H1 (cell line): ENCODE measurements at regions not wholly inside any gene's neighbourhood (a gene's known extent, or its start where the extent isn't known, plus 50 kb on each side); places are given as distances from the start of the nearest gene placed in this dataset.

Source experiments
- CTCF ChIA-PET: fragments of 300-600 bp; sonication (Branson Sonifier 250); formaldehyde crosslinking; loops from one replicate; lab custom pipeline; 2021; ENCODE audit not compliant: partially characterized antibody; lab: Charles Lee
- POLR2A ChIA-PET: fragments of 300-600 bp; sonication (Branson Sonifier 250); formaldehyde crosslinking; loops from one replicate; lab custom pipeline; 2021; ENCODE audit warnings: inconsistent platforms; ENCODE audit not compliant: partially characterized antibody; lab: Charles Lee
- DNase-seq, 2 experiments: peaks; one replicate each; pipeline versions ENCODE4 v3.0.0 to v3.0.0-alpha.2; 2010 to 2022; ENCODE audit warnings: low spot score in 2 of 2, low read depth in 1 of 2, mixed read lengths in 1 of 2
- FAIRE-seq: peaks from 2 replicates; lab custom pipeline; 2011; peaks lifted over from hg19 to GRCh38; lab: Jason Lieb, UNC
- H2AFZ ChIP-seq: 2 replicates; pipeline ENCODE4 v1.8.1; 2012; ENCODE audit warnings: low read length, inconsistent platforms
- H2AK5ac ChIP-seq: 2 replicates; pipeline ENCODE4 v1.6.1; 2013; ENCODE audit warnings: low read depth, low read length
- H2BK120ac ChIP-seq: replicated peaks from 2 replicates; pipeline ENCODE3; 2013; ENCODE audit warnings: low read depth, low read length, inconsistent platforms
- H2BK12ac ChIP-seq: 2 replicates; pipeline ENCODE4 v1.6.1; 2013; ENCODE audit warnings: low read depth, low read length
- H2BK15ac ChIP-seq: 2 replicates; pipeline ENCODE4 v1.6.1; 2013; ENCODE audit warnings: low read length
- H2BK20ac ChIP-seq: 2 replicates; pipeline ENCODE4 v1.6.1; 2013; ENCODE audit warnings: low read length
- H2BK5ac ChIP-seq: 2 replicates; pipeline ENCODE4 v1.6.1; 2013; ENCODE audit warnings: low read depth, low read length
- H3K14ac ChIP-seq: 2 replicates; pipeline ENCODE4 v1.6.1; 2013; ENCODE audit warnings: inconsistent platforms; ENCODE audit not compliant: insufficient read length
- H3K18ac ChIP-seq: 2 replicates; pipeline ENCODE4 v1.6.1; 2013; ENCODE audit warnings: low read length; ENCODE audit errors: extremely low read depth
- H3K23ac ChIP-seq: 2 replicates; pipeline ENCODE4 v1.6.1; 2013; ENCODE audit warnings: inconsistent platforms; ENCODE audit not compliant: insufficient read length
- H3K23me2 ChIP-seq: 2 replicates; pipeline ENCODE4 v1.6.1; 2013; ENCODE audit warnings: low read depth, low read length
- H3K27ac ChIP-seq: 2 replicates; pipeline ENCODE4 v1.6.1; 2011; ENCODE audit warnings: low read depth, low read length, inconsistent platforms
- H3K27me3 ChIP-seq, 4 experiments: replicated peaks in 1 of 4; 1 replicate in 1 of 4; 2 replicates in 3 of 4; pipeline versions ENCODE4 v1.6.1 to v1.8.1; 2011 to 2013; ENCODE audit warnings: low read length in 3 of 4, mild to moderate bottlenecking in 3 of 4, inconsistent platforms in 2 of 4, mixed read lengths in 2 of 4, moderate library complexity in 1 of 4; ENCODE audit not compliant: control insufficient read depth in 3 of 4, insufficient read depth in 3 of 4; ENCODE audit errors: extremely low read depth in 1 of 4
- H3K36me3 ChIP-seq, 4 experiments: 2 replicates each; pipeline versions ENCODE4 v1.6.1 to v1.8.1; 2011 to 2013; ENCODE audit warnings: mild to moderate bottlenecking in 4 of 4, low read length in 3 of 4, moderate library complexity in 2 of 4, control low read depth in 1 of 4, inconsistent platforms in 1 of 4; ENCODE audit not compliant: insufficient read depth in 4 of 4, control insufficient read depth in 2 of 4
- H3K4ac ChIP-seq: replicated peaks from 2 replicates; pipeline ENCODE3; 2013; ENCODE audit warnings: low read length, low read depth, mixed read lengths, inconsistent platforms; ENCODE audit not compliant: insufficient read length
- H3K4me1 ChIP-seq, 4 experiments: replicated peaks in 1 of 4; 1 replicate in 1 of 4; 2 replicates in 3 of 4; pipeline versions ENCODE4 v1.6.1 to v1.8.1; 2011 to 2013; ENCODE audit warnings: low read length in 3 of 4, inconsistent platforms in 2 of 4, mixed read lengths in 1 of 4; ENCODE audit not compliant: insufficient read depth in 4 of 4, control insufficient read depth in 3 of 4
- H3K4me2 ChIP-seq, 2 experiments: 2 replicates each; pipeline versions ENCODE4 v1.6.1 to v1.8.1; 2011 to 2013; ENCODE audit warnings: low read depth in 2 of 2, low read length in 2 of 2, control low read depth in 1 of 2, inconsistent platforms in 1 of 2, mild to moderate bottlenecking in 1 of 2; ENCODE audit not compliant: insufficient read depth in 1 of 2
- H3K4me3 ChIP-seq, 4 experiments: fragments of 200-600, 300-600 bp in 1 of 4; sonication (generic), shearing (Covaris generic), sonication (Bioruptor Twin) in 1 of 4; 2 replicates each; pipeline versions ENCODE4 v1.5.1 to v1.8.1; 2011 to 2016; ENCODE audit warnings: low read length in 4 of 4, low read depth in 3 of 4, control low read depth in 2 of 4, inconsistent platforms in 2 of 4, mild to moderate bottlenecking in 2 of 4, mixed read lengths in 1 of 4, moderate library complexity in 1 of 4; ENCODE audit not compliant: insufficient read depth in 2 of 4; ENCODE audit errors: extremely low read depth in 1 of 4
- H3K56ac ChIP-seq: replicated peaks from 2 replicates; pipeline ENCODE3; 2013; ENCODE audit warnings: low read depth, mild to moderate bottlenecking, mixed read lengths, low read length, inconsistent platforms; ENCODE audit not compliant: insufficient read length
- H3K79me1 ChIP-seq: 2 replicates; pipeline ENCODE4 v1.6.1; 2013; ENCODE audit warnings: low read depth, low read length, control low read depth
- H3K79me2 ChIP-seq, 2 experiments: 2 replicates each; pipeline versions ENCODE4 v1.6.1 to v1.8.1; 2012 to 2013; ENCODE audit warnings: low read length in 2 of 2, mild to moderate bottlenecking in 2 of 2, inconsistent platforms in 1 of 2; ENCODE audit not compliant: insufficient read depth in 2 of 2, control insufficient read depth in 1 of 2
- H3K9ac ChIP-seq, 4 experiments: replicated peaks in 1 of 4; 1 replicate in 1 of 4; 2 replicates in 3 of 4; pipeline versions ENCODE4 v1.6.1 to v1.8.1; 2011 to 2013; ENCODE audit warnings: low read depth in 3 of 4, low read length in 3 of 4, control low read depth in 2 of 4, mild to moderate bottlenecking in 2 of 4, moderate library complexity in 2 of 4, inconsistent platforms in 1 of 4; ENCODE audit errors: extremely low read depth in 1 of 4
- H3K9me3 ChIP-seq, 2 experiments: 2 replicates each; pipeline versions ENCODE4 v1.6.1 to v1.8.1; 2012 to 2013; ENCODE audit warnings: mild to moderate bottlenecking in 2 of 2, moderate library complexity in 2 of 2, control low read depth in 1 of 2, inconsistent platforms in 1 of 2, low read depth in 1 of 2, low read length in 1 of 2, mixed read lengths in 1 of 2; ENCODE audit not compliant: insufficient read depth in 2 of 2
- H4K20me1 ChIP-seq, 2 experiments: replicated peaks in 1 of 2; 2 replicates each; pipeline versions ENCODE3 to v1.8.1; 2011 to 2013; ENCODE audit warnings: inconsistent platforms in 2 of 2, low read length in 2 of 2, mild to moderate bottlenecking in 1 of 2; ENCODE audit not compliant: insufficient read depth in 2 of 2, control insufficient read depth in 1 of 2
- H4K5ac ChIP-seq: 2 replicates; pipeline ENCODE4 v1.6.1; 2013; ENCODE audit warnings: low read length, low read depth, mixed read lengths, inconsistent platforms; ENCODE audit not compliant: insufficient read length
- H4K8ac ChIP-seq: 2 replicates; pipeline ENCODE4 v1.8.0; 2013; ENCODE audit warnings: mild to moderate bottlenecking, moderate library complexity, low read length, inconsistent platforms; ENCODE audit not compliant: insufficient read depth; ENCODE audit errors: extremely low read depth
- H4K91ac ChIP-seq: replicated peaks from 2 replicates; pipeline ENCODE3; 2013; ENCODE audit warnings: low read length, mixed read lengths, inconsistent platforms; ENCODE audit not compliant: insufficient read length
- ATF3 ChIP-seq: IDR thresholded peaks from 2 replicates; pipeline ENCODE4 v1.6.1; 2011; ENCODE audit warnings: low read depth, mild to moderate bottlenecking, low read length; ENCODE audit not compliant: insufficient read depth
- BCL11A ChIP-seq, 2 experiments: IDR thresholded peaks; one replicate each; pipeline ENCODE4 v1.6.1; 2011; ENCODE audit warnings: low read depth in 2 of 2, low read length in 2 of 2, mild to moderate bottlenecking in 2 of 2
- CREB1 ChIP-seq: IDR thresholded peaks from 2 replicates; pipeline ENCODE4 v1.6.1; 2012; ENCODE audit warnings: inconsistent platforms
- KDM1A ChIP-seq: fragments of 200-600, 300-600 bp; sonication (generic); IDR thresholded peaks from 2 replicates; pipeline ENCODE4 v1.7.1; 2016; ENCODE audit warnings: mild to moderate bottlenecking, low read length, borderline replicate concordance
- NANOG ChIP-seq: IDR thresholded peaks from 2 replicates; pipeline ENCODE4 v1.6.1; 2011; ENCODE audit warnings: low read length, low read depth, mild to moderate bottlenecking, inconsistent platforms; ENCODE audit not compliant: insufficient read depth, poor library complexity, severe bottlenecking
- POLR2A ChIP-seq, 2 experiments: IDR thresholded peaks; 1 replicate in 1 of 2; 2 replicates in 1 of 2; pipeline ENCODE4 v1.6.1; 2011; ENCODE audit warnings: low read depth in 2 of 2, low read length in 2 of 2, mild to moderate bottlenecking in 2 of 2; ENCODE audit errors: control extremely low read depth in 1 of 2
- RAD21 ChIP-seq, 2 experiments: IDR thresholded peaks in 1 of 2; conservative IDR thresholded peaks in 1 of 2; 2 replicates each; pipeline ENCODE4 v1.6.1; 2011; ENCODE audit warnings: low read depth in 2 of 2, low read length in 2 of 2, improper control_type of control experiment in 1 of 2, inconsistent platforms in 1 of 2, mild to moderate bottlenecking in 1 of 2, moderate library complexity in 1 of 2
- RBBP5 ChIP-seq: IDR thresholded peaks from 2 replicates; pipeline ENCODE4 v1.7.1; 2012; ENCODE audit warnings: low read depth, mild to moderate bottlenecking, inconsistent platforms, low read length, moderate library complexity, borderline replicate concordance
- SAP30 ChIP-seq: fragments of 300-600 bp; sonication (generic); IDR thresholded peaks from 2 replicates; pipeline ENCODE4 v1.7.1; 2012; ENCODE audit warnings: low read length, moderate library complexity, mild to moderate bottlenecking, inconsistent platforms; ENCODE audit not compliant: insufficient read depth, insufficient replicate concordance
- SP2 ChIP-seq: IDR thresholded peaks from 2 replicates; pipeline ENCODE4 v1.6.1; 2012; ENCODE audit warnings: mild to moderate bottlenecking, low read length, inconsistent platforms
- TBP ChIP-seq: IDR thresholded peaks from 2 replicates; pipeline ENCODE4 v1.6.1; 2011; ENCODE audit warnings: low read depth, low read length, improper control_type of control experiment
- TCF12 ChIP-seq: IDR thresholded peaks from 2 replicates; pipeline ENCODE4 v1.6.1; 2011; ENCODE audit warnings: low read depth, mild to moderate bottlenecking, low read length
- YY1 ChIP-seq: IDR thresholded peaks from 2 replicates; pipeline ENCODE4 v1.6.1; 2011; ENCODE audit warnings: low read depth, mild to moderate bottlenecking, low read length
- WGBS, 2 experiments: shearing (Covaris generic) in 1 of 2; methylation state at CpG; one replicate each; pipeline versions ENCODE4 v1.1.6 to v1.1.7; 2013 to 2015; ENCODE audit warnings: low lambda C conversion rate in 2 of 2, mixed read lengths in 2 of 2, inconsistent platforms in 1 of 2, low coverage in 1 of 2, missing lambda C conversion rate in 1 of 2; ENCODE audit not compliant: insufficient replicate concordance in 2 of 2, insufficient coverage in 1 of 2, insufficient read length in 1 of 2; ENCODE audit errors: extremely low coverage in 1 of 2, missing lambda C conversion rate in 1 of 2; 5-methylcytosine and 5-hydroxymethylcytosine counted together

GRCh38 chr13:40469581-40470310 lies 196.7 kb downstream of the FOXO1 start:
- no peak overlapping the region for H3K9ac ChIP-seq
- no peaks in the 10 kb centered on the region for H3K27me3 ChIP-seq
- no peaks in the 10 kb centered on the region for H3K79me1 ChIP-seq
- H2BK15ac ChIP-seq: no peak overlapping the region
- no peak overlapping the region for H3K56ac ChIP-seq
- H2BK5ac ChIP-seq: no peak overlapping the region
- no peaks in the 10 kb centered on the region for H3K4me1 ChIP-seq
- H4K91ac ChIP-seq: no peak overlapping the region
- no peak overlapping the region for H3K14ac ChIP-seq
- DNase-seq (no peak), FAIRE-seq (no peak)
- no peak overlapping the region for H3K4me2 ChIP-seq
- ChIA-PET CTCF (interaction anchor here (1.6 kb wide), 1 partner anchor 527 kb away, joined by 3 read pairs; no protein-coding TSS in a partner anchor), POLR2A (interaction anchor here (1.0 kb wide), 1 partner anchor 14 kb away, joined by 3 read pairs; no protein-coding TSS in a partner anchor)
- no peaks in the 10 kb centered on the region for H3K36me3 ChIP-seq
- H2BK12ac ChIP-seq: peak overlapping the region; percentile 69; the same call in 1 of the 2 replicates
- no peak overlapping the region for H3K4me3 ChIP-seq
- no peak overlapping the region for H3K27ac ChIP-seq
- H3K79me2 ChIP-seq: no peaks in the 10 kb centered on the region
- no peaks in the 10 kb centered on the region for H4K20me1 ChIP-seq
- no peak overlapping the region for H2BK120ac ChIP-seq
- no peak overlapping the region for H3K18ac ChIP-seq
- H3K23ac ChIP-seq: no peak overlapping the region
- no peak overlapping the region for H2AFZ ChIP-seq
- H3K23me2 ChIP-seq: peaks cover 5% of the 10 kb centered on the region
- H2AK5ac ChIP-seq: no peak overlapping the region
- H4K5ac ChIP-seq: no peak overlapping the region
- no peak overlapping the region for H4K8ac ChIP-seq
- WGBS, 2 experiments: 91% methylated on average over 12 of the region's 12 CpGs; no CpG with 5 or more reads in 1 of the 2 experiments
- 0 out of 2 replicates have a peak overlapping the region, but pooled peaks have one; percentile 82 for H2BK20ac ChIP-seq
- H3K4ac ChIP-seq: no peak overlapping the region
- H3K9me3 ChIP-seq: no peaks in the 10 kb centered on the region
- TF ChIP-seq TCF12 (no peak), SP2 (no peak), YY1 (no peak), BCL11A (IDR thresholded peaks at IDR 0.05; ENCODE audit: low read depth in 2 of 2, low read length in 2 of 2) (no peak), RAD21 (IDR thresholded peaks at IDR 0.05 in 1 of 2, conservative IDR thresholded peaks at IDR 0.05 in 1 of 2; ENCODE audit: low read depth in 2 of 2, low read length in 2 of 2) (no peak), CREB1 (no peak), POLR2A (IDR thresholded peaks at IDR 0.05; ENCODE audit: control extremely low read depth in 1 of 2, low read depth in 2 of 2, low read length in 2 of 2) (no peak), NANOG (no peak), TBP (no peak), ATF3 (no peak), SAP30 (no peak), RBBP5 (no peak), KDM1A (no peak)
